Right kidney (tissue), 1 donor: ENCODE measurements at regions not wholly inside any gene's neighbourhood (a gene's known extent, or its start where the extent isn't known, plus 50 kb on each side); places are given as distances from the start of the nearest gene placed in this dataset.

Source experiments
- DNase-seq: peaks from one replicate; pipeline ENCODE4 v3.0.0-alpha.2; 2016

- no peak for DNase-seq
Measured at GRCh38 chr5:38029397-38030065, 189.7 kb upstream of the GDNF start.

DNA sequence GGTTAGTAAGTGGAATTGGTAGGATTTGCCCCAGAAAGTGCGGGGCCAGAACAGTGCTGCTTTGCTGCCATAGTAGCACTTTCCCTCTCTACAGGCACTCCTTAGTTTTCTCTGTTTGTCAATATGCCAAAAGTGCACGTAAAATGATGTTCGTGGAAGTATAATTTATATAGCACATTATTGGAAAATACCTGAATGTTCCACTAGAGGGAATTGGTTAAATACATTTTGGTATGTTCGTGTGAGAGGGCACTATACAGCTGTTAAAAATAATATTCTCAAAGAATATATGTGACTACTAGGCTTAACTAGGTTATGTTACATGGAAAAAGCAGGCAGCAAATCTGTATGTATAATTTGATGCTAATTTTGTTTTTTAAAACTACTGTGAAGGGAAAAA is 184.0 kb upstream of the GDNF start:
- DNase-seq = no peak

DNA sequence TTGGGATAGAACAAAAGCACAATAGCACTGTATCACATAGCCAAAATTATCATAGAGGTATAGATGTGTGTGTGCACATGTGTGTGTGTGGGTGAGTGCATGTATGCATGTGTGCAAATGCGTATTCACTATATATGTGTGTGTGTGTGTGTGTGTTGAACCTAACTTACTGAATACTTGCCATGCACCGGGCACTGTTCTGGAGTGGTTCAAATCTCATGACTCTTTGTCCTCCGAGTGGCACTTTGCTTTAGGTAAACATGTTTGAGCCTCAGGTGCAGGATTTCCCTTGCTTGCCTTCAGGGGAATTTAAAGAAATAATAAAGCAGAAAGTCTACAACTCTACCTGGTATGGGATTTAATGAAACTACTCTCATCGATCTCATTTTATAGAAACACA is 183.5 kb upstream of the GDNF start:
- DNase-seq = no peak

GRCh38 chr5:38022631-38023030 is 182.8 kb upstream of the GDNF start:
- no peak for DNase-seq

DNA sequence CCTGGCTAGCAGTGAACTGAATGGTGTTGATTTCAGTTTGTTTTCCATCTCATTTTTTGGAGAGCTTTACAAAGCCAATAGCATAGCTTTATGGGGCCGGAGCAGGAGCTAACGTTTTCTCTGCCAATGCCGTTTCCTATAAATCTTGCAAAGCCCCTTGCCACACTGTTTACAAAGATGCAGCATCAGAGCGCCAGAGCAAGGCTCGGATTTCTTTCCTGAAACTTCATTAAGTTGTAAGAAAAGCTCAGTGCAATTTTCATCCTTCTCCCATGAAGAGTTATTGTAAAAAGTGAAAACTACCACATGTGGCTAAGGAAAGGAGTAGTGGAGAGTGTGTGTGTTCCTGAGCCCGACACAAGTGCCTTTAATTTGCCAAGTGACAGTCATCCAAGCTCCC is 178.2 kb upstream of the GDNF start:
- no peak for DNase-seq

DNA sequence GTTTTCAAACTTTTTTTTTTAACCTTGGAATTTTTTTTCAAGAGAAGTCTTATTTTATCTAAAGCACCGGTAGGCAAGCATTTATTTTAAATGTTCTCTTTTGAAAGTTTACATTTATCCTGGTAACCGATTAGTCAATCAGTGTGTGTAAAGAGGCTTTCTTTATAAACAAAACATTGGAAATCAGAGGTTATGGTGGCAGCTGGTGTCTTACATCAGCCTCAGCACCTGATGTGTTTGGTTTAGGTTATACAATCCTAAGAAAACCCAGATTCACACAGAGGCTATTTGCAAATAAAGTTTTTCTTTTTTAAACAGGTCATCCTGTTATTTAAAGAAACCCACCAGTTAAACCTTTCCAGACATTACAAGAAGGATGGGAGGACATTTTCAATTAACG is 173.3 kb upstream of the GDNF start:
- no peak for DNase-seq

DNA sequence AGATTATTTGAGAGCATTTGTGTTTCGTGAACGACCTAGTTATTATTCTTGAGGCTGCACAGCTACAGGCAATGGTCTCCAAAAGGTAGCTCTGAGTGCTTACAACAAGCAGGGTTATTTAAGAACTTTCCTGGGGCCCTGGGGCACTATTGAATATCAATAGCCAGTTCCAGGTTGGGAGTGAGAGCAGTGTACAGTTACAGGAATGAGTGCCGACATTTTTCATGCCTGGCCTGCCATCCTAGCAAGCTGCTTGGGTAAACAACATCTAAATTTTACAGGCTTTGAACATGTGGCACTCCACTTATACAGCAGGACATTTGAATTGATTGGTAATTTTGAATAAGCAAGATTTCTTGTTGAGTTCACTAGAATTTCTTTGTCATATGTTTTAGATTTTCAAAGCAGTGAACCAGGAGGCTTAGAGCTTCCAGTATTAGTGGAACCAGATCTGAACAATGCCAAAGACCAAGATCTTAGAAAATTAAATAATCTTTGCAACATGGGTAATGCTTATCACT is 171.9 kb upstream of the GDNF start:
- DNase-seq = no peak

- DNase-seq = no peak
Measured at GRCh38 chr5:38009749-38010358, 170.0 kb upstream of the GDNF start.

DNA sequence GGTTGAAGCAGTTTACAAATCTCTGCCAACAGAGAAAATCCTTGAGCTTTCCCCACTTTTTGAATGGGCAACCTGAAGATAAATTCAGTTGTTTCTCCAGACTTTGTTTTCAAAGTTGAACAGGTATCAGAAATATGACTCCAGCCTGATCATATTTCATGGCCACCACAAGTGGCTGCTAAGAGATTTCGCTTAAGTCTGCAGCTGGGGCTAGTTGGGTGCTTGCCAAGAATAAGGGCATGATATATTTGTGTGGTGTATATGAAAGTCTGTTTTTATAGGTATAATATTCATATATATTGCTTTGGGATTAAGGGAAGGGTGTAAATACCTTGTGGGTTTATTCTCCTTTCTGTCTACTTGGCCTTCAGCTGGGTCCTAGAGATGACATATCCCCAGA is 168.4 kb upstream of the GDNF start:
- DNase-seq = no peak

GRCh38 chr5:37999593-37999992 is 159.8 kb upstream of the GDNF start:
- no peak for DNase-seq

GRCh38 chr5:37996918-37997317 is 157.1 kb upstream of the GDNF start:
- no peak for DNase-seq

GRCh38 chr5:37994729-37995128 is 154.9 kb upstream of the GDNF start:
- DNase-seq = no peak

DNA sequence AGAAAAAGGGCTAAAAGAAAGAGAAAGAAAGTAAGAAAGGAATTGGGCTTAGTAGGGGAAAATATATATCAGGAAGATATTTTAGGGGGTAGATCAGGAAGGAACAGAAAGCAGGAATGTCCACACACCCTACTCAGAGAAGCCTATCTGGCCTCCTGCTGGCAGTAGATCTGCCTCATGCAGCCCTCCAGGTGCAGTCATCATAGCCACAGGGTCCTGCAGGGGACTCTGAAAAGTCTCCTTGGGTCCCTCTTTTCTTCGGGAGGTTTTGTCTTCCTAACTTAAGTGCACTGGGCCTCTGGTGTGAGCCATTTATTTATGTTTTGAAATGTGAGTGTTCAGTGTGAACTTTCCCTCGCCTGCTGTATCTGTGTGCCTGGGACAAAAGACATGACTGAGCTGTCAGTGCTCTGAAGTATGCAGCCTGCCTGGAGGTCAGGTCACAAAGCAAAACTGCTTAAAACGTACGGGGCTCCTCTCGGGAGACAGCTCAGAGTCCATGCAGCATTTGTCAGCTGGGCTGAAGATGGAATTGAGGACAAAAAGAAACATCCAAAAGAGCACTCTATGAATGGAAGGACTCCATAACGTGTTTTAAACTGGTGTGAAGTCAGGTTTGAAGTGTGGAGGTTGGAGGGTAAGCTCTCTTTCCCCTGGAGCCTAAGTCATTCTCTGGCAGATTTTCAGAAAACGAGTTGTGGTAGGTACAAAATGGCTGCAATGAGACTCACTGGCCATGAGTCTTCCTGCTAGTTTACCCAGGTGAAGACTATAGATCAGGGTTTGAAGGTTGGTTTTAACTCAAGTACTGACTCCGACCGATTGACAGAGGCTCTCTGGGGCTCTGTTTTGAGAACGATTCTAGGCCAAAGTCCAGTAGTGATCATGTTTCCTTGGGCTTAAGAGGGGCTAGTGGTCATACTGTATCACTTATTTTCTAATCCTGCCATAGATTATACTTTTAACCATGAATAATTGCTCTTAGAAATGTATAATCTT is 151.8 kb upstream of the GDNF start:
- DNase-seq = no peak

GRCh38 chr5:37989884-37990283 is 150.0 kb upstream of the GDNF start:
- no peak for DNase-seq

- DNase-seq = no peak
Measured at GRCh38 chr5:37988454-37989046, 148.7 kb upstream of the GDNF start.

GRCh38 chr5:37984300-37984699 is 144.5 kb upstream of the GDNF start:
- DNase-seq = no peak

DNA sequence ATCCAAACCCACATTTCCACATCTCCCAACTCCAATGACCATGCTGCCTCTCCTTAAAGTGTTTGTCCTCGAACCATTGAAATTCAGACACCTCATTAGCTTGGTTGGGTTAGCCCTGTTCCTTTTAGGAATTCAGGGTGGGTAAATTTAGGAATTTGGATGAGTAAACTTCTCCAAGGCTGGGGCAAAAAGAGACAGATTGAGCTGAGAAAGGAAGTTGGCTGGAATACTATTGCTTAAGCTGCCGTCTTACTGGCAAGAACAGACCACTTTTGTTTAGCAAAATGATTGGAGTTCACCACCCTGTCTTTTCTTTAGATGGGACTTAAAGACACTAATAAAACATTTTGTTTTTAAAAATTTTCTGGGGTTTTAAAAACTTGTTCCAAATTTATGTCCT is 143.6 kb upstream of the GDNF start:
- no peak for DNase-seq

- no peak for DNase-seq
Measured at GRCh38 chr5:37979559-37979958, 139.7 kb upstream of the GDNF start.

- DNase-seq = no peak
Measured at GRCh38 chr5:37975531-37975930, 135.7 kb upstream of the GDNF start.

DNA sequence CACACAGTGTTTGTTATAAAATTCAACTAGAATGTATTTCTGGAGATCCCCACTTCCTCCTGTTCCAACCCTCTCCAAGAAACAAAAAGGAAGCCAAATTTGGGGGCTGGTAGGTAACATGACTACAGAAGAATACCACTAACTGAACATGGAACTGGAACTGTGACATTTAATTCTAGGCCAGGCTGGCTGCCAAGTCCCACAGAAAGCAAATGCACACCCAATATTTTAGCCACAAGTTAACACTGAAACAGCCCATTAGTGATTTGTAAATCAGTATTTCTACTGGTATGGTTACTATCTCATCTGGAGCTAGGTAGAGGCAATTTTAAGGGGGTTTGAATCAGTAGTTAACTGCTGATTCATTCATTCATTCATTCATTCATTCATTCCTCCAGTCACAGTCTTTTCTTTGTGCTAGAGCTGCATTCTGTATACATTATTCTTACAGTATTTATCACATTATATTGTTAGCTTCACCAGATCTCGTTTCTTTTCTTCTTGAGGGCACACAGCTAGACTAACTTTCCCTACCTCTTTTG is 131.7 kb upstream of the GDNF start:
- no peak for DNase-seq

DNA sequence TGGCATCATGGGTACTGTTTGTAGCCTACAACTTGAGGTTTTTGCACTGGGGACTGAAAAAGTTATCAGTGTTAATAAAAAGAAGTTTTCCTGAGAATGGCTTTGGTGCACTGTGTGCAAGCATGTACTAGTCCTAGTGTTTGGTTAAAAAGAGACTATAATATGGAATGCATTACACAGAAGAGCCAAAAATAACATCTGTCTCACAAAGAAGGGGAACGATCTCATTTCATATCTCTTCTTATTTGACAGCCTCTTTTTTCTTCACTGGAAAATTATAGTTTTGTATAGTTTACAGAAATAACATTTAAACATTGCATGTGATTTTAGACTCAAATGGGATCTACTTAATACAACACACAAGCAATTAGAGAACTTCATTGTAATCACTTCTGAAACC is 127.0 kb upstream of the GDNF start:
- no peak for DNase-seq

DNA sequence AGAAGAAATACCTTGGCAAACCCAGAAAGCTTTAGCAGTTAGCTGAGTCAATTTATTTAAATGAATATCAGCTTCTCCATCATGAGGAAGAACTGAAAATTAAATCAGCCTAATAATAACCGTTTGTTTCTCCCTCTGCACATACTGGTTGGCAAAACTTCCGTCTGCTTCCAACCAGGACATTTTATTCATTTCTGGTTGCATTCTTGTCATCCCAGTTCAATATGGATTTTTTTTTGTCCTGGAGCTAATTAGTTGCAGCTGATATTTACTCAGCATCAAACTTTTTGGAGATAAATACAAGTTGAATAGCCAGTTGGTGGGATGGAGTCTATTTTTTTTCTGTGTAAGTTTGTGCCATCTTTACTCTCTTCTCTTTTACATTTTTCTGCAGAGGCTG is 126.5 kb upstream of the GDNF start:
- DNase-seq = no peak
